Thoracic aorta (tissue), 2 donors: ENCODE measurements at regions not wholly inside any gene's neighbourhood (a gene's known extent, or its start where the extent isn't known, plus 50 kb on each side); places are given as distances from the start of the nearest gene placed in this dataset.

Experiments used
- ATAC-seq: fragments of 150-250 bp; one replicate; pipeline ENCODE4 v1.8.0; 2017; ENCODE audit warnings: low read depth; ENCODE audit not compliant: insufficient number of reproducible peaks, low FRiP score
- DNase-seq: peaks from one replicate; pipeline ENCODE4 v3.0.0-alpha.2; 2020; ENCODE audit warnings: low spot score
- H3K27ac ChIP-seq, 2 donors: fragments of 200-600 bp; sonication (generic); 1 replicate in 1 of 2; 2 replicates in 1 of 2; pipeline ENCODE4 v1.5.1; 2016; ENCODE audit warnings: mild to moderate bottlenecking in 2 of 2, moderate library complexity in 2 of 2
- H3K27me3 ChIP-seq: fragments of 200-600 bp; sonication (generic); replicated peaks from 2 replicates; pipeline ENCODE4 v1.6.0; 2016; ENCODE audit warnings: mild to moderate bottlenecking; ENCODE audit not compliant: insufficient read depth
- H3K36me3 ChIP-seq: fragments of 200-600 bp; sonication (generic); one replicate; pipeline ENCODE4 v1.5.1; 2016
- H3K4me1 ChIP-seq, 2 donors: fragments of 200-600 bp; sonication (generic); 1 replicate in 1 of 2; 2 replicates in 1 of 2; pipeline versions ENCODE4 v1.5.1 to v1.6.0; 2016; ENCODE audit warnings: low read depth in 2 of 2, mild to moderate bottlenecking in 1 of 2; ENCODE audit not compliant: control insufficient read depth in 1 of 2
- H3K4me3 ChIP-seq: fragments of 200-600 bp; sonication (generic); 2 replicates; pipeline ENCODE4 v1.5.1; 2016; ENCODE audit warnings: mild to moderate bottlenecking
- H3K9me3 ChIP-seq: fragments of 200-600 bp; sonication (generic); 2 replicates; pipeline ENCODE4 v1.5.1; 2016
- CTCF ChIP-seq: fragments of 200-600 bp; sonication (generic); IDR thresholded peaks from one replicate; pipeline ENCODE4 v1.5.1; 2019; ENCODE audit warnings: antibody characterized with exemption

DNA sequence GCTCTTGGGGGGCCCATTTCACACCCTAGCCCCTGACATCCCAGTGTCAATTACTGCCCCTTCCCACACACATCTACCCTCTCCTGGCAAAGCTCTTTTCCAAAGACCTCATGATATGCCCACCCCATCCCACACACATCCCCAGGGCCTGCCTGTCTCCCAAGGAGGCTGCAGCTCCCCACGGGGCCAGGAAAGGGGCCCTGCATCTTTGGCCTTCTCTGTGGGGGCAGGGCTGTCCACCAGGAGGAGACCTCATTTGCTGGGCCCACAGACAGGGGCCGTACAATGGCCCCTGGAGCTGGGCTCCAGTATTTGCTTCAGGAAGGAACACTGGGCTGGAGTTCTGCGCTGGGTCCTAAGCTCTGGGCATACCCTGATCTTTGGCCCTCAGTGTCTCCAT, 65.6 kb upstream of the RUNX3 start:
- no peak for TF ChIP-seq CTCF
- no peaks in the 10 kb centered on the region for H3K36me3 ChIP-seq
- no peak overlapping the region for H3K4me3 ChIP-seq
- no peak overlapping the region for H3K27ac ChIP-seq
- no peaks in the 10 kb centered on the region for H3K4me1 ChIP-seq
- no peak for DNase-seq
- no peak for ATAC-seq
- no peaks in the 10 kb centered on the region for H3K27me3 ChIP-seq
- no peaks in the 10 kb centered on the region for H3K9me3 ChIP-seq

- Histone ChIP-seq H3K9me3 (no peaks in the 10 kb centered on the region), H3K36me3 (no peaks in the 10 kb centered on the region), H3K27me3 (no peaks in the 10 kb centered on the region), H3K4me1 (no peaks in the 10 kb centered on the region), H3K27ac (no peak overlapping the region), H3K4me3 (no peak overlapping the region)
- TF ChIP-seq CTCF, result no peak
- DNase-seq (no peak), ATAC-seq (no peak)
Measured at GRCh38 chr1:24995140-24995539, 65.1 kb upstream of the RUNX3 start.

DNA sequence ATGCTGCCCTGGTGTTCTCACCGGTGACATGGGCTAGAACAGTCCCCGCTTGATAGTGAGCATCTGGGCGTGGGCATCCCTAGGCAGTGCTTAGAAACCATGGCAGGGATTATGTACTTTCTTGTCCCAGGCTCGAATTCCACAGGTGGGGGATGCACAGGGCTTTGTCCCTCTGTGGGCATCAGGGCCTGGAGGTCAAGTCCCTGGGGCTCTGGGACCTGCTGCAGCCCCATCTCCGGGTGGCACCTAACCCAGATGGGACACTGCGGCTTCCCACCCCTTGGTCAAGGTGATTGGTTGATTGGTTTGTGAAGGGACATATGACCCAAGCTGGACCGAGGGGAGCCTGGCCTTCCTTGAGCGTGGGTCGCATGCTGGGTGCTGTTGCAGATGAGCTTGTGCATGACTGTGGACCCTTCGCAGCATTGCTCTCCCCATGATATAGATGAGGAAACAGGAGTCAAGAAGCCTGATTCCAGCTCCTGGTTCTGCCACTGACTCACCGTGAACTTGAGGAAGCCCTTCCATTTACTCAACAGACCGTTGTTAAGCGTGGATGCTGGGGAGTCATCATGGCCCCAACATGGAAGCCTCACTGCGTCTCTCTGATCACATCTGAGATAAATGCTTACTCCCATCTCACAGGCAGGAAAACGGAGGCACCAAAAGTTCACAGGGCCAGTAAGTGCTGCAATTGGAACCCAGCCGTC, 64.0 kb upstream of the RUNX3 start:
- Histone ChIP-seq H3K27ac (no peak overlapping the region), H3K4me1 (no peaks in the 10 kb centered on the region), H3K4me3 (no peak overlapping the region), H3K27me3 (no peaks in the 10 kb centered on the region), H3K36me3 (no peaks in the 10 kb centered on the region), H3K9me3 (no peaks in the 10 kb centered on the region)
- TF ChIP-seq CTCF, result no peak
- ATAC-seq, result no peak
- no peak for DNase-seq

DNA sequence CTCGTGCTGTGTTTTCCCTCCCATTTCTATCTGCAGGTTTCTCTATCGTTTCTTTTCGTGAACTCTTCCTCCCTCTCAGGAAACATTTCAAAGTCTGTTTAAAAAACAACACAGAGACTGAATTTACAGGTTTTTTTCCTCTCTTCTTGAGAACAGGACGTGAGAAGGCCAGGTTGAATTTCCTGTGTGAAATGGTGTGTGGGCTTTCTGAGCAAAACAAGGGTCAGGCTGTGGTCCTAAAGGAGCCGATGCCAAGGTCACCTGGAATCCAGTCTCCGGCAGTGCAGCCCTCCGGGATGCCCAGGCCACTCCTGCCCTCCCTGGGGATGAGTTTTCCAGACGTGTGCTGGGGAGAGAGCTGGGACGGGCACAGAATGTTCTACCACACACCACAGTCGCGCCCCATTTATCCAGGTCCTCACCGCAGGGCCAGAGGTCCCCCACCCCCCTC, 62.7 kb upstream of the RUNX3 start:
- H3K4me1 ChIP-seq, result no peaks in the 10 kb centered on the region
- DNase-seq (no peak), ATAC-seq (no peak)
- no peaks in the 10 kb centered on the region for H3K27me3 ChIP-seq
- H3K27ac ChIP-seq, result no peak overlapping the region
- no peak overlapping the region for H3K4me3 ChIP-seq
- TF ChIP-seq CTCF, result no peak
- H3K36me3 ChIP-seq, result no peaks in the 10 kb centered on the region
- H3K9me3 ChIP-seq, result no peaks in the 10 kb centered on the region

DNA sequence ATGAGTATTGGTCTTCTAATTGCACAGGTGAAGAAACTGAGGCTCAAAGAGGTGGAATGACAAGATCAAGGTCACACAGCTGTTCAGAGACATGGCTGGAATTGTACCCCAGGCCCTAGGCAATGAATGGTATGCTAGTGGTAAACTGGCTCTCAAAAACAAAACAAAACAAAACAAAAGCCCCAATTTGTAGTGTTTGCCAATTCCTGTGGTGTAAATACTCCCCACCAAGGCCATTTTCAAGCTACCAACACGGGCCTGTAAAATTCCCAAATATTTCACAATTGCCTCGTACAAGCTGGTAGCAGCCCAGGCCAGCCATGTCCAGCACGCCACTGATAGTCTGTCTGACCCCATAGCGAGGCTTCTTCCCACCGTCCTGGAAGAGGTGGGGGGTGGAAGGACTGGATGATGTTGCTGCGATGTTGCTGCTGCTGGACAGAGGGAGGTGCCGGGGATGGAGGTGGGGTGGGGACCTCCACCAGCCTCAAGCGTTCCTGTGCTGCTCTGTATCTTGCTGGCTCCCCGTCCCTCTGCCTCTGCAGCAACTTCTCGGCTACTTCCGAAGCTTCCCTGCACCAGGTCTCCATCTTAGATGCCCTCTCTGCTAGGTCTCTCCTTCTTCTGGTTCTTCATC, 62.2 kb upstream of the RUNX3 start:
- no peaks in the 10 kb centered on the region for H3K36me3 ChIP-seq
- H3K9me3 ChIP-seq, result no peaks in the 10 kb centered on the region
- ATAC-seq, result no peak
- H3K27me3 ChIP-seq, result no peaks in the 10 kb centered on the region
- no peak for TF ChIP-seq CTCF
- H3K4me3 ChIP-seq, result no peak overlapping the region
- no peak for DNase-seq
- no peak overlapping the region for H3K27ac ChIP-seq
- no peaks in the 10 kb centered on the region for H3K4me1 ChIP-seq
